ENCODE measurements at regions not wholly inside any gene's neighbourhood (a gene's known extent, or its start where the extent isn't known, plus 50 kb on each side); places are given as distances from the start of the nearest gene placed in this dataset.

DNA sequence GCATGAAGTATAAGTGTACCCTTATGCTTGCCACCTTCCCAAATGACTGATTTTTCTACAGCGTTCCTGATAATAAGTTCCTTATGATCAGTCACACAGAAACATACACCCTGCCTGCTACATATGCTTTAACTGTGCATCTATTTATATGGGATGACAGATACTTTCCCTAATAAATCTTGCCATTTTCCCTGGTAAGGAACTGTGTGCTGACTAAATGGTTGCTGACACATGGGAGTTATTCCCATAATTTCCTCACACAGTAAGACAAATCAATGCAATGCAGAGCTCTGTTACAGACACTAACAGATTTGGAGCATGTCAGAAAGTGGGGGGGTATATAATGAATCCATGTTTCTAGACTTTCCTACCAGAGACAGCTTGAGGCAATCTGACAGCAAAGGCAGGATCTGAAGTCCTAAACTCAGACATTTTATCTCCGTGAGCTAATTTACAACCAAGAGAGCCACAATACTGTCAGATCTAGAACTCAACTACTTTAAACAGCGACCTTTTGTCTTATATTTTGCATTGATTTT is 86.9 kb upstream of the TCF12 start:
- intact Hi-C loops (cut with micrococcal nuclease) = no loop called here
- Histone ChIP-seq H3K36me3 (ENCODE audit: control insufficient read depth, insufficient read depth, low read length) (no peaks in the 10 kb centered on the region), H3K4me1 (ENCODE audit: control insufficient read depth, insufficient read depth, low read length) (no peaks in the 10 kb centered on the region), H3K27ac (ENCODE audit: low read length) (no peak overlapping the region), H3K27me3 (ENCODE audit: control insufficient read depth, insufficient read depth, low read length) (no peaks in the 10 kb centered on the region), H3K9me3 (ENCODE audit: control insufficient read depth, insufficient read depth, low read length) (no peaks in the 10 kb centered on the region), H3K4me3 (ENCODE audit: low read length) (no peak overlapping the region)
- ATAC-seq (no peak), DNase-seq (no peak)
- Mint-ChIP-seq H3K9me3 (no peaks in the 10 kb centered on the region), H3K27ac (no peak overlapping the region), H3K36me3 (no peaks in the 10 kb centered on the region), H3K27me3 (ENCODE audit: low read depth in 2 of 2) (no peaks in the 10 kb centered on the region), H3K4me1 (no peaks in the 10 kb centered on the region), H3K4me3 (no peak overlapping the region)
- 100% methylated on average over 1 of the region's 3 CpGs for WGBS (ENCODE audit: insufficient coverage)
- TF ChIP-seq, protein P1, sequence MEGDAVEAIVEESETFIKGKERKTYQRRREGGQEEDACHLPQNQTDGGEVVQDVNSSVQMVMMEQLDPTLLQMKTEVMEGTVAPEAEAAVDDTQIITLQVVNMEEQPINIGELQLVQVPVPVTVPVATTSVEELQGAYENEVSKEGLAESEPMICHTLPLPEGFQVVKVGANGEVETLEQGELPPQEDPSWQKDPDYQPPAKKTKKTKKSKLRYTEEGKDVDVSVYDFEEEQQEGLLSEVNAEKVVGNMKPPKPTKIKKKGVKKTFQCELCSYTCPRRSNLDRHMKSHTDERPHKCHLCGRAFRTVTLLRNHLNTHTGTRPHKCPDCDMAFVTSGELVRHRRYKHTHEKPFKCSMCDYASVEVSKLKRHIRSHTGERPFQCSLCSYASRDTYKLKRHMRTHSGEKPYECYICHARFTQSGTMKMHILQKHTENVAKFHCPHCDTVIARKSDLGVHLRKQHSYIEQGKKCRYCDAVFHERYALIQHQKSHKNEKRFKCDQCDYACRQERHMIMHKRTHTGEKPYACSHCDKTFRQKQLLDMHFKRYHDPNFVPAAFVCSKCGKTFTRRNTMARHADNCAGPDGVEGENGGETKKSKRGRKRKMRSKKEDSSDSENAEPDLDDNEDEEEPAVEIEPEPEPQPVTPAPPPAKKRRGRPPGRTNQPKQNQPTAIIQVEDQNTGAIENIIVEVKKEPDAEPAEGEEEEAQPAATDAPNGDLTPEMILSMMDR (IDR thresholded peaks at IDR 0.05) = no peak

DNA sequence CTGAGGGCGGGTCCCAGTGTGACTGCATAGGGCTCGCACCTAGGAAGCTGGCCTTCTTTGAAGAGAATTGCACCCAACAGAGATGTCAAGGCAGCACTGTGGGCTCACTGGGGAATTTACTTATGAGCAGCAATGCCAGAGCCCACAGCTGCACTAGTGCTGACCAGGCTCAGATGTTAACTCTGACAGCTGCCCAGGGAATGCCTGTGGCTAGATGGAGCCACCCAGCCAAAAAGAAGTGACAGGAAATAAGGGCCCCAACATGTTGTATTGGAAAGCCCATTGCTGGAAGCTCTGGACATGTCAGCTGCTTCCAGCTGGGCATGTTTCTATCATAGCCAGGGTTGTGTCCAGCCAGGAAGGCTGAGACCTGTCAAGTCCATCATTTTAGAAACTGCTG is 90.9 kb upstream of the ZNF280D start:
- DNase-seq (no peak), ATAC-seq (no peak)
- Mint-ChIP-seq H3K27me3 (ENCODE audit: low read depth in 2 of 2) (peaks cover 0 to 2% of the 10 kb centered on the region in 2 donors), H3K36me3 (no peaks in the 10 kb centered on the region), H3K4me3 (no peak overlapping the region), H3K9me3 (no peaks in the 10 kb centered on the region), H3K27ac (no peak overlapping the region), H3K4me1 (no peaks in the 10 kb centered on the region)
- TF ChIP-seq, protein P1 (IDR thresholded peaks at IDR 0.05) = no peak
- Histone ChIP-seq H3K27ac (ENCODE audit: low read length) (no peak overlapping the region), H3K4me1 (ENCODE audit: control insufficient read depth, insufficient read depth, low read length) (no peaks in the 10 kb centered on the region), H3K4me3 (ENCODE audit: low read length) (no peak overlapping the region), H3K36me3 (ENCODE audit: control insufficient read depth, insufficient read depth, low read length) (no peaks in the 10 kb centered on the region), H3K27me3 (ENCODE audit: control insufficient read depth, insufficient read depth, low read length) (no peaks in the 10 kb centered on the region), H3K9me3 (ENCODE audit: control insufficient read depth, insufficient read depth, low read length) (no peaks in the 10 kb centered on the region)
- WGBS (ENCODE audit: insufficient coverage) = 97% methylated on average over 2 of the region's 2 CpGs
- intact Hi-C loops (cut with micrococcal nuclease) = loop anchor here (5.0 kb wide), 2 partner anchors 388 to 703 kb away; no protein-coding TSS in a partner anchor

DNA sequence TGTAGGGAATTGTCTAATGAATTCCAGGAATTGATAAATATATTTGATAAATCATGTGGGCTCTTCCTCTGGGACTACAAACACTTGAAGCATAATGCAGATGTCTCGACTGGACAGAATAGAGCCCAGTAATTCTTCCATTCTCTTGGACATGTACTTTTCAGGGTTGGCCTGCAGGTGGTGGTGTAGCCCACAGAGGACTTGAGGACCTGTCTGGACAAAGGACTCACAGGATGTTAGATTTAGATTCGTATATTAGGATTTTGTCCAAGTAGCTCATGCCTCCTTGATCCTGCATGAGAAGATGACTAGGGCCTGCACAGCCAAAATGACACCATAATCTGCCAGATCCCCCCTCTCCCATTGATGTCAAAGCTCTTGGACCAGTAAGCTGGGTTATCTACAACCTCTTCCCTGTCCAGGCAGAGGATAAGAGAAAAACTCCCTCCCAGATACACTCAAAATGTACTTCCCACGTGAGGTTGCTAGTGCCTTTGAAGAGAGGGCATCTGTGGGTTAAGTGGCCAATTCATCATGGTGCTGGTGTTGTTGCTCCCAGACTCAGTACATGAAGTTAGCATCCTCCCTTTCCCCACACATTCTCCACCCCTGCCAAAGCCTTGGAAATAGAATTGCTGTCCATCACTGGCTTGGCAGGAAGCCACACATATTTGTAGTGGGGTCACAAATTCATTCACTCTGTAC is 88.6 kb upstream of the ZNF280D start:
- peak; percentile 76 to 85 (median 78) for ATAC-seq
- Histone ChIP-seq H3K4me1 (ENCODE audit: control insufficient read depth, insufficient read depth, low read length) (no peaks in the 10 kb centered on the region), H3K9me3 (ENCODE audit: control insufficient read depth, insufficient read depth, low read length) (no peaks in the 10 kb centered on the region), H3K4me3 (ENCODE audit: low read length) (no peak overlapping the region), H3K27me3 (ENCODE audit: control insufficient read depth, insufficient read depth, low read length) (no peaks in the 10 kb centered on the region), H3K36me3 (ENCODE audit: control insufficient read depth, insufficient read depth, low read length) (no peaks in the 10 kb centered on the region), H3K27ac (ENCODE audit: low read length) (no peak overlapping the region)
- intact Hi-C loops (cut with micrococcal nuclease) = loop anchor here (1.0 to 5.0 kb wide), 3 partner anchors 390 to 705 kb away; no protein-coding TSS in a partner anchor
- Mint-ChIP-seq H3K9me3 (no peaks in the 10 kb centered on the region), H3K4me1 (no peaks in the 10 kb centered on the region), H3K36me3 (no peaks in the 10 kb centered on the region), H3K27me3 (ENCODE audit: low read depth in 2 of 2) (peaks cover 0 to 2% of the 10 kb centered on the region in 2 donors), H3K4me3 (no peak overlapping the region), H3K27ac (no peak overlapping the region)
- peak; percentile 41 to 61 for DNase-seq
- TF ChIP-seq, protein P1 (IDR thresholded peaks at IDR 0.05) = peak; percentile 78
- 45% methylated on average over 3 of the region's 3 CpGs for WGBS (ENCODE audit: insufficient coverage)

Data from natural killer cell (primary cell).